Glomerular visceral epithelial cell (primary cell): ENCODE measurements at regions not wholly inside any gene's neighbourhood (a gene's known extent, or its start where the extent isn't known, plus 50 kb on each side); places are given as distances from the start of the nearest gene placed in this dataset.
A peak's percentile ranks its signal among the peaks of the same experiment; 100 is the strongest.

Experiments used
- DNase-seq: peaks from one replicate; pipeline ENCODE4 v3.0.0-alpha.2; 2016; ENCODE audit errors: extremely low spot score

- peak; percentile 86 for DNase-seq
Measured at GRCh38 chr4:176902710-176903323, 110.1 kb upstream of the VEGFC start.

- DNase-seq, result no peak
Measured at GRCh38 chr4:176906709-176907108, 114.0 kb upstream of the VEGFC start.

- DNase-seq, result no peak
Measured at GRCh38 chr4:176910646-176911045, 117.9 kb upstream of the VEGFC start.

GRCh38 chr4:176919631-176920030 is 126.9 kb upstream of the VEGFC start:
- no peak for DNase-seq

GRCh38 chr4:176920694-176921093 is 128.0 kb upstream of the VEGFC start:
- DNase-seq, result peak; percentile 43

GRCh38 chr4:176921256-176921655 is 128.5 kb upstream of the VEGFC start:
- no peak for DNase-seq

GRCh38 chr4:176924238-176924637 is 131.5 kb upstream of the VEGFC start:
- DNase-seq, result no peak

GRCh38 chr4:176925962-176926361 is 133.2 kb upstream of the VEGFC start:
- no peak for DNase-seq

- no peak for DNase-seq
Measured at GRCh38 chr4:176927117-176927516, 134.4 kb upstream of the VEGFC start.

GRCh38 chr4:176927664-176928063 is 134.9 kb upstream of the VEGFC start:
- peak; percentile 69 for DNase-seq

- DNase-seq, result no peak
Measured at GRCh38 chr4:176939445-176939844, 146.7 kb upstream of the VEGFC start.

- no peak for DNase-seq
Measured at GRCh38 chr4:176945334-176945733, 152.6 kb upstream of the VEGFC start.

GRCh38 chr4:176949029-176949428 is 156.3 kb upstream of the VEGFC start:
- no peak for DNase-seq

GRCh38 chr4:176953021-176953420 is 160.3 kb upstream of the VEGFC start:
- DNase-seq, result no peak

GRCh38 chr4:176957353-176958118 is 164.8 kb upstream of the VEGFC start:
- no peak for DNase-seq

GRCh38 chr4:176959980-176960379 is 167.3 kb upstream of the VEGFC start:
- no peak for DNase-seq

GRCh38 chr4:176963121-176963520 is 170.4 kb upstream of the VEGFC start:
- DNase-seq, result no peak

GRCh38 chr4:176964116-176964691 is 171.5 kb upstream of the VEGFC start:
- no peak for DNase-seq

GRCh38 chr4:176967586-176967985 is 174.9 kb upstream of the VEGFC start:
- no peak for DNase-seq

- no peak for DNase-seq
Measured at GRCh38 chr4:176968094-176968493, 175.4 kb upstream of the VEGFC start.

- DNase-seq, result no peak
Measured at GRCh38 chr4:176969011-176969410, 176.3 kb upstream of the VEGFC start.

- no peak for DNase-seq
Measured at GRCh38 chr4:176970853-176971252, 178.1 kb upstream of the VEGFC start.

GRCh38 chr4:176971576-176972115 is 178.9 kb upstream of the VEGFC start:
- DNase-seq, result no peak
